Endothelial cell of umbilical vein (primary cell): ENCODE measurements at regions not wholly inside any gene's neighbourhood (a gene's known extent, or its start where the extent isn't known, plus 50 kb on each side); places are given as distances from the start of the nearest gene placed in this dataset.

Experiments
- JUN ChIP-seq: IDR thresholded peaks from 2 replicates; pipeline ENCODE4 v1.6.1; 2011; ENCODE audit warnings: borderline replicate concordance, low read depth; ENCODE audit not compliant: insufficient read length, insufficient read depth
- POLR2A ChIP-seq: IDR thresholded peaks from 2 replicates; pipeline ENCODE4 v1.6.1; 2012; ENCODE audit warnings: low read depth, mild to moderate bottlenecking, control low read depth, low read length
- POLR2AphosphoS5 ChIP-seq: IDR thresholded peaks from 2 replicates; pipeline ENCODE4 v1.6.1; 2012; ENCODE audit warnings: low read depth, mild to moderate bottlenecking, control low read depth, low read length, moderate library complexity; ENCODE audit not compliant: insufficient read depth
- TF ChIP-seq, protein P1 (sequence below), 2 donors: IDR thresholded peaks; 1 replicate in 1 of 2; 2 replicates in 1 of 2; pipeline ENCODE4 v1.5.1; 2011; ENCODE audit warnings: low read length in 2 of 2, mild to moderate bottlenecking in 2 of 2, moderate library complexity in 2 of 2, control low read depth in 1 of 2, inconsistent platforms in 1 of 2, low read depth in 1 of 2; ENCODE audit not compliant: insufficient read depth in 1 of 2; ENCODE audit errors: extremely low read depth in 1 of 2

- TF ChIP-seq POLR2A: no peak
- TF ChIP-seq, protein P1, sequence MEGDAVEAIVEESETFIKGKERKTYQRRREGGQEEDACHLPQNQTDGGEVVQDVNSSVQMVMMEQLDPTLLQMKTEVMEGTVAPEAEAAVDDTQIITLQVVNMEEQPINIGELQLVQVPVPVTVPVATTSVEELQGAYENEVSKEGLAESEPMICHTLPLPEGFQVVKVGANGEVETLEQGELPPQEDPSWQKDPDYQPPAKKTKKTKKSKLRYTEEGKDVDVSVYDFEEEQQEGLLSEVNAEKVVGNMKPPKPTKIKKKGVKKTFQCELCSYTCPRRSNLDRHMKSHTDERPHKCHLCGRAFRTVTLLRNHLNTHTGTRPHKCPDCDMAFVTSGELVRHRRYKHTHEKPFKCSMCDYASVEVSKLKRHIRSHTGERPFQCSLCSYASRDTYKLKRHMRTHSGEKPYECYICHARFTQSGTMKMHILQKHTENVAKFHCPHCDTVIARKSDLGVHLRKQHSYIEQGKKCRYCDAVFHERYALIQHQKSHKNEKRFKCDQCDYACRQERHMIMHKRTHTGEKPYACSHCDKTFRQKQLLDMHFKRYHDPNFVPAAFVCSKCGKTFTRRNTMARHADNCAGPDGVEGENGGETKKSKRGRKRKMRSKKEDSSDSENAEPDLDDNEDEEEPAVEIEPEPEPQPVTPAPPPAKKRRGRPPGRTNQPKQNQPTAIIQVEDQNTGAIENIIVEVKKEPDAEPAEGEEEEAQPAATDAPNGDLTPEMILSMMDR (IDR thresholded peaks at IDR 0.05; ENCODE audit: extremely low read depth in 1 of 2, insufficient read depth in 1 of 2, low read depth in 1 of 2, low read length in 2 of 2): no peak
- TF ChIP-seq JUN: no peak
- no peak for TF ChIP-seq POLR2AphosphoS5
Observed at GRCh38 chr1:222060210-222060916, 318.5 kb upstream of the DUSP10 start.
